Erythroblast (primary cell): ENCODE measurements at regions not wholly inside any gene's neighbourhood (a gene's known extent, or its start where the extent isn't known, plus 50 kb on each side); places are given as distances from the start of the nearest gene placed in this dataset.

Experiments used
- GATA1 ChIP-seq: IDR thresholded peaks from 2 replicates; pipeline ENCODE4 v1.6.1; 2011; ENCODE audit warnings: low read depth, mild to moderate bottlenecking, control low read depth, low read length, moderate library complexity
- POLR2A ChIP-seq: IDR thresholded peaks from 2 replicates; pipeline ENCODE4 v1.6.1; 2011; ENCODE audit warnings: mild to moderate bottlenecking, low read length

DNA sequence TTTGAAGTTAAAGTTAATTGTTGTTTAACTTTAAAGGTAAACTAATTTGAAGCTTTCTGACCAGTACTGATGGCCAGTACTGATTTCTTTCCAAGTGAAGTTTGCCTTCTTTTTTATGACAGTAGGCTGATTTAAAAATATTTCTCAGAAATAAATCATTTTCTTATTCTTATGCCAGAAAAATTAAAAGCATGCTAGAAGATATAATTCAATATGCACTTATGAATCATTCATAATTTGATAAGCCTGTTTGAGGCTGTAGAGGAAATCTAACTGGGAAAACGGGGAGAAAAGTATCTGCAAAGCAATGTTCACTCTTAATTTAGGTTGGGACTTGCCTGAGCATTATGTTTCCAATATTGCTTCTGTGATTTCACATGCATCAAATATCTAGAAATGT is 1112.0 kb upstream of the INTU start:
- TF ChIP-seq POLR2A: no peak
- TF ChIP-seq GATA1: no peak
